ENCODE measurements at regions not wholly inside any gene's neighbourhood (a gene's known extent, or its start where the extent isn't known, plus 50 kb on each side); places are given as distances from the start of the nearest gene placed in this dataset.

DNA sequence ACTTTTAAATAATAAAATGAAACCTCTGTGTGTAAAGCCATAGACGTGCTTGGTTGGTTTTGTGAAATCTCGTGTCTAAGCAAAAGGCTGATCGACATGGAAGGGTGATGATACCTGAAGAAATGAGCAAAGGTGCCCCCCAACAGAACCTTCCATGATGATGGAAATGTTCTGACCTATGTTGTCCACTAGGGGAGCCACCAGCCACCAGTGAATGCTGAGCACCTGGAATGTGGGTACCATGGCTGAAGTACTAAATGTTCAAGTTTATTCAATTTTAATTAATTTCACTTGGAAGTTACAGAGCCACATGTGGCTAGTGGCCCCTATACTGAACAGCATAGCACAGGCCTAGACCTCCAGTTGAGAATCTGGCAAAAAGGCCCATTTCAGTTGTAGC, 158.8 kb downstream of the POLR2M start:
- H3K36me3 ChIP-seq (ENCODE audit: control insufficient read depth in 2 of 4, insufficient read depth in 4 of 4, low read length in 3 of 4), result no peaks in the 10 kb centered on the region
- H3K18ac ChIP-seq (ENCODE audit: extremely low read depth, low read length), result no peak overlapping the region
- no peak overlapping the region for H4K8ac ChIP-seq (ENCODE audit: extremely low read depth, insufficient read depth, low read length)
- no peaks in the 10 kb centered on the region for H3K4me1 ChIP-seq (replicated peaks in 1 of 4; ENCODE audit: control insufficient read depth in 3 of 4, insufficient read depth in 4 of 4, low read length in 3 of 4)
- H3K23me2 ChIP-seq (ENCODE audit: low read depth, low read length), result no peaks in the 10 kb centered on the region
- peaks cover 0 to 2% of the 10 kb centered on the region in 2 experiments for H4K20me1 ChIP-seq (replicated peaks in 1 of 2; ENCODE audit: control insufficient read depth in 1 of 2, insufficient read depth in 2 of 2, low read length in 2 of 2)
- H2BK5ac ChIP-seq (ENCODE audit: low read depth, low read length), result no peak overlapping the region
- no peak overlapping the region for H3K27ac ChIP-seq (ENCODE audit: low read depth, low read length)
- H3K23ac ChIP-seq (ENCODE audit: insufficient read length), result no peak overlapping the region
- no peak overlapping the region for H3K4me2 ChIP-seq (ENCODE audit: insufficient read depth in 1 of 2, low read depth in 2 of 2, low read length in 2 of 2)
- H4K91ac ChIP-seq (replicated peaks; ENCODE audit: insufficient read length, low read length), result no peak overlapping the region
- no peaks in the 10 kb centered on the region for H3K79me1 ChIP-seq (ENCODE audit: low read depth, low read length)
- H3K56ac ChIP-seq (replicated peaks; ENCODE audit: insufficient read length, low read depth, low read length), result no peak overlapping the region
- CTCF ChIA-PET (ENCODE audit: partially characterized antibody), result interaction anchor here (0.7 to 19.0 kb wide), 36 partner anchors 10 to 327 kb away, joined by 3 to 530 read pairs (median 4); partner anchors contain the start of gene ALDH1A2
- H2AFZ ChIP-seq (ENCODE audit: low read length), result no peak overlapping the region
- DNase-seq (ENCODE audit: low read depth in 1 of 2, low spot score in 2 of 2), result no peak
- no peak overlapping the region for H2BK20ac ChIP-seq (ENCODE audit: low read length)
- H3K4ac ChIP-seq (replicated peaks; ENCODE audit: insufficient read length, low read depth, low read length), result no peak overlapping the region
- H3K27me3 ChIP-seq (replicated peaks in 1 of 4; ENCODE audit: control insufficient read depth in 3 of 4, extremely low read depth in 1 of 4, insufficient read depth in 3 of 4, low read length in 3 of 4), result no peaks in the 10 kb centered on the region
- no peak overlapping the region for H2BK12ac ChIP-seq (ENCODE audit: low read depth, low read length)
- no peak overlapping the region for H4K5ac ChIP-seq (ENCODE audit: insufficient read length, low read depth, low read length)
- H3K14ac ChIP-seq (ENCODE audit: insufficient read length), result no peak overlapping the region
- no peak overlapping the region for H3K9ac ChIP-seq (replicated peaks in 1 of 4; ENCODE audit: extremely low read depth in 1 of 4, low read depth in 3 of 4, low read length in 3 of 4)
- no peaks in the 10 kb centered on the region for H3K9me3 ChIP-seq (ENCODE audit: insufficient read depth in 2 of 2, low read depth in 1 of 2, low read length in 1 of 2)
- FAIRE-seq, result no peak
- POLR2A ChIA-PET (ENCODE audit: partially characterized antibody), result interaction anchor here (1.2 kb wide), 1 partner anchor 202 kb away, joined by 3 read pairs; no protein-coding TSS in a partner anchor
- 88% methylated on average over 3 of the region's 3 CpGs; no CpG with 5 or more reads in 1 of the 2 experiments for WGBS, 2 experiments (ENCODE audit: extremely low coverage in 1 of 2, insufficient coverage in 1 of 2, insufficient read length in 1 of 2, insufficient replicate concordance in 2 of 2, low coverage in 1 of 2, low lambda C conversion rate in 2 of 2, missing lambda C conversion rate in 1 of 2)
- H2BK120ac ChIP-seq (replicated peaks; ENCODE audit: low read depth, low read length), result no peak overlapping the region
- no peak overlapping the region for H2AK5ac ChIP-seq (ENCODE audit: low read depth, low read length)
- H3K4me3 ChIP-seq (ENCODE audit: extremely low read depth in 1 of 4, insufficient read depth in 2 of 4, low read depth in 3 of 4, low read length in 4 of 4), result no peak overlapping the region
- no peak overlapping the region for H2BK15ac ChIP-seq (ENCODE audit: low read length)
- no peaks in the 10 kb centered on the region for H3K79me2 ChIP-seq (ENCODE audit: control insufficient read depth in 1 of 2, insufficient read depth in 2 of 2, low read length in 2 of 2)
- TF ChIP-seq JUN (IDR thresholded peaks at IDR 0.05; ENCODE audit: low read depth, low read length), result no peak
- TF ChIP-seq CHD2 (IDR thresholded peaks at IDR 0.05; ENCODE audit: low read length), result no peak

Measured in H1 (cell line).